ENCODE measurements at regions not wholly inside any gene's neighbourhood (a gene's known extent, or its start where the extent isn't known, plus 50 kb on each side); places are given as distances from the start of the nearest gene placed in this dataset.

DNA sequence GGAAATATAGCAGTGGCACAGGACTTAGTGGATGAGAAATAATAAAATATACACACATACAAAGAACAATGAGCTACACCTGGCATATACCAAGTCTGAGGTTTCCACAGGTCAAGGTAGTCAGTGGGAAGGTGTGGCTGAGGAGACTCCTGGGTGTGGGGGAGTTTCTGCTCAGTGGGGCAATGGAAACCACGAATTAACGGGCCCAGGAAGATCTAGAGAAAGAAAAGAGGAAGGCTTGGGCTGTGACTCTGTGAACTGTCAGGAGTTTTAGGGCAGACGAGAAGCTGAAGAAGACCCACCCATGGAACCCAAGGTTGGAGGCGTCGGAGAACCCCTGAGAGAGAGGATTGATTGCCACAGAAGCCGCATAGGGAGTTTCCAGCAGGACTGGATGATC is 196.5 kb downstream of the HERPUD2 start:
- TF ChIP-seq, protein P1, sequence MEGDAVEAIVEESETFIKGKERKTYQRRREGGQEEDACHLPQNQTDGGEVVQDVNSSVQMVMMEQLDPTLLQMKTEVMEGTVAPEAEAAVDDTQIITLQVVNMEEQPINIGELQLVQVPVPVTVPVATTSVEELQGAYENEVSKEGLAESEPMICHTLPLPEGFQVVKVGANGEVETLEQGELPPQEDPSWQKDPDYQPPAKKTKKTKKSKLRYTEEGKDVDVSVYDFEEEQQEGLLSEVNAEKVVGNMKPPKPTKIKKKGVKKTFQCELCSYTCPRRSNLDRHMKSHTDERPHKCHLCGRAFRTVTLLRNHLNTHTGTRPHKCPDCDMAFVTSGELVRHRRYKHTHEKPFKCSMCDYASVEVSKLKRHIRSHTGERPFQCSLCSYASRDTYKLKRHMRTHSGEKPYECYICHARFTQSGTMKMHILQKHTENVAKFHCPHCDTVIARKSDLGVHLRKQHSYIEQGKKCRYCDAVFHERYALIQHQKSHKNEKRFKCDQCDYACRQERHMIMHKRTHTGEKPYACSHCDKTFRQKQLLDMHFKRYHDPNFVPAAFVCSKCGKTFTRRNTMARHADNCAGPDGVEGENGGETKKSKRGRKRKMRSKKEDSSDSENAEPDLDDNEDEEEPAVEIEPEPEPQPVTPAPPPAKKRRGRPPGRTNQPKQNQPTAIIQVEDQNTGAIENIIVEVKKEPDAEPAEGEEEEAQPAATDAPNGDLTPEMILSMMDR (IDR thresholded peaks at IDR 0.05): no peak
- no peak for TF ChIP-seq POLR2A (IDR thresholded peaks at IDR 0.05)
- TF ChIP-seq EP300 (IDR thresholded peaks at IDR 0.05): no peak
- no peak for TF ChIP-seq POLR2AphosphoS5 (IDR thresholded peaks at IDR 0.05)

All from sigmoid colon (tissue), 4 donors.